ENCODE measurements at regions not wholly inside any gene's neighbourhood (a gene's known extent, or its start where the extent isn't known, plus 50 kb on each side); places are given as distances from the start of the nearest gene placed in this dataset.
A peak's percentile ranks its signal among the peaks of the same experiment; 100 is the strongest.
"Not testable (repeated sequence)": the region's sequence is repeated elsewhere in the genome, so short reads cannot be mapped to it uniquely, and the experiment has no call there.

DNA sequence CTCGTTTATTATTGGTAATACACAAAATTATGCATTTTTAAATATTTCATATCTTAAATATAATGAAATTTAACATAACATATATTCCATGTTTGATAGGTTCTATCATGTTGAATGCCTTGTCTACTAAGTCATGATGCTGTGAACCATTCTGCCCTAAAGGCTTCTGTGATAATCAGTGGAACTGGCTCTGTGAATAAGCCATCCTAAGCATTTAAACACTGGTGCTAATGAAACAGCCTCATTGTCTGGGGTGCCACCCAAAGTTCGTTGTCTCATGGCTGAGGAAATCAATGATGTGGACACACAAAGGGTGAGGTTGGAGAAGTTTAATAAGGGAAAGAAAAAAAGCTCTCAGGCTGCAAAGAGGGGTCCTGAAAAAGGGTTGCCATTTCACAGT lies 264.7 kb upstream of the ZRANB2 start:
- DNase-seq (ENCODE audit: low spot score) (no peak), FAIRE-seq (no peak)

DNA sequence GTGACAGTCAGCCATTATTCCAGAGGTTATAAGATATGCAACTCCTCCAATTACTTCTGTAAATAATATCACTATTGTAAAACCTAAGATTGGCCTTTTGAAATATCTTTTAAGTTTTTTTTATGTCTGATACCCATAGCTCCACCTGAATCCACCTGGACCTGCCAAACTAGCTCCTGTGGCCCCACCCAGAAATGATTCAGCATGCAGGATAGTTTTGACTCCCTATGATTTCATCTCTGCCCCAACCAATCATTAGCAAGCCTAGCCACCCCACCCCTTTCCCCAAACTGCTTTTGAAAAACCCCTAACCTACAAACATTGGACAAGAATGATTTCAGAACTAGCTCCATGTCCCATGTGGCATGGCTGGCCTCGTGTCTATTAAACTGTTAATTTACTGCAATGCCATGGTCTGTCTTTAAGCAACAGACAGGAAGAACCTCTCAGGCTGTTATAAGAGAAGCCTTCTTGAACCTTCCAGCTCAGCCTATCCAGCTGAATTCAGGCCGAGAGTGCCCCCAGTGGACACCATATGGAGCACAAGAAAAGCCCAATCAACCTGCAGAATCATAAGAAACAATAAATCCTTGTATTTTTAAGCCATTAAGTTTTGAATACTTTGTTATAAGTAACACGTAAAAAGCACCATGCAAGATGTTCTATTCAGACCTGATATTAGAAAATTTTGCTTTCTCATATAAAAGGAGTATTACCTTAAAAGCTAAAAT lies 263.0 kb upstream of the ZRANB2 start:
- FAIRE-seq (no peak), DNase-seq (ENCODE audit: low spot score) (no peak)

DNA sequence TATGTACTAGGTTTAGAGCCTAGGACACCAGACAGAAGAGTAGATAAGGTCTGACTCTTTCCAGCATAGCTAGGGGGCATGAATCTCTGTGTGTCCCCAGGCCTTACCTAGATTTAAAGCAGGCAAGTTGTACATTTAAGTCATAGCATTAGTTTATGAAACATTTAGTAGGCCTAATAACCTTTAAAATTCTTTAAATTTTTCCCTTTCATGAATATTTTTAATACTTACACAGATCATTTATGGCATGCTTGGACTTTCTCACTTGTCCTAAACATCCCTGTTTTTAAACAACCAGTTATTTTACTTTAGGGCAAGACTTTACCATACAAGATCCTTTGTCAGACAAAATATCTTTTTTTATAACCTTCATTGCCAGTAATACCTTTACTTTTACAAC lies 258.4 kb upstream of the ZRANB2 start:
- no peak for FAIRE-seq

DNA sequence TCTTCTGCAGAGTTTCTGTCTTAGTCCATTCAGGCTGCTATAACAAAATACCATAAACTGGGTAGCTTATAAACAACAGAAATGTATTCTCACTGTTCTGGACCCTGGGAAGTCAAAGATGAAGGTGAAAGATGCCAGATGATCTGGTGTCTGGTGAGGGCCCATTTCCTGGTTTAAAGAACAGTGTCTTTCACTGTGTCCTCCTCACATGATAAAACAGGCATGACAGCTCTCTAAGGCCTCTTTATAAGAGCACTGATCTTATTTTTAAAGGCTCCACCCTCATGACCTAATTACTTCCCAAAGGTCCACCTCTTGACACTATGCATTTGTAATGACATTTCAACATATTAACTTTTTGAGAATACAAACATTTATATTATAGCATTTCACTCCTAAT lies 250.2 kb upstream of the ZRANB2 start:
- no peak for DNase-seq (ENCODE audit: low spot score)
- FAIRE-seq: no peak

More for the DNA sequence above, 258.4 kb upstream of the ZRANB2 start:
- DNase-seq (ENCODE audit: low spot score): no peak

DNA sequence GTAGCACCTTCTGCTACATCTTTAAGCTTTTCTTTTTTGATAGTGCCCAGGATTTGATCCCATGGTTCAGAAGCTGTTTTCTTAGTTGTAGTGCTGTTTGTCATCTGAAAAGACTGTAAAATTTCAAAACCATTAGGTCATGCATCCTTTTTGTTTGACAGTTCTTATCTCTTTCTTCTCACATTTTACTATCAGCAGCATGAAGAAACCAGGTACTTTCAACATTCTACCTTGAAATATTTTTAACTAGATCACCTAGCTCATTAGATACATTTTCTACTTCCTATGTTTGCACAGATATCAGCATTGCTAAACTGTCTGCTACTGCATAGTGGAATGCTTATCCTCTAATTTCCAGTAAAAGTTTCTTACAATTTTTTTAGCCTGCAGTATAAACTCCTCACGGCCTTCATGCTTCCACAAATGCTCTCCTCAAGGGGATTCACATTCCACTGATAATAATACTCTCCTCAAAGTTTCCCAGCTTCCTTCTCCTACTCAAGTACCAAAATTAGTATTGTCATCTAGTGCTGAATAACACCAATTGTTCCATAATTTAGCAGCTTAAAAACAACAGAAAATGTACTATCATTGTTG lies 243.9 kb upstream of the ZRANB2 start:
- DNase-seq (ENCODE audit: low spot score): no peak
- no peak for FAIRE-seq

DNA sequence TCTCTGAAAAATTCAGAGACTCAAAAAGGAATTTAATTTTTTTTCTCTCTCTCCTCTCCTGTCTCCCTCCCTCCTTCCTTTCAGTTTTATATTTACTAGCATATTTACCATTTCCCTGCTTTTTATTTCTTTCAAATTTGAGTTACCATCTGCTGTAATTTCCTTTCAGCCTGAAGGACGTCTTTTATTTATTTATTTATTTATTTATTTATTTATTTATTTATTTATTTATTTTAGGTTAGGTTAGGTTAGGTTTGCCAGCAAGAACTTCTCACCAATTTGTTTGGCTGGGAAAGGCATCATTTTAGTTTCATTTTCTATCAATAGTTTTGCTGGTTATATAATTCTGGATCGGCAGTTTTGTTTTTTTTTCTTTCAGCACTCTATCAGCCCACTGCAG lies 231.7 kb upstream of the ZRANB2 start:
- DNase-seq (ENCODE audit: low spot score): no peak
- no peak for FAIRE-seq

DNA sequence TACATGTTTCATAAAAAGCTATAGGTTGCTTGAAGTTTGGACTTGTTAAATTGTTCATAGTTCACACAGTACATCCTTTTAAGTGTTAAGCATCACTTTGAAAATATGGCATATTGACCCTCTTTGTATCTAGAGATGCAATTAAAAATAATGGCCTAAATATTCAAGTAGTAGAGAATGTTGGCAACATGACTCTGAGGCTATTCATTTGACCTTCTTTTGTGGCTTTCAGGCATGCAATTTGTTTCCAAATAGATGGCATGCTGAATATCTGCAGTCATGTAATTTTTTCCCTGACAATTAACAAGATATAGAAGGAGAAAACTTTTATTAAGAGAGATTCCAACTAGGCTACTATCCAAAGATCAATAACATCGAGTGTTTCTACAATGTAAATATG lies 230.5 kb upstream of the ZRANB2 start:
- DNase-seq (ENCODE audit: low spot score) (no peak), FAIRE-seq (no peak)

DNA sequence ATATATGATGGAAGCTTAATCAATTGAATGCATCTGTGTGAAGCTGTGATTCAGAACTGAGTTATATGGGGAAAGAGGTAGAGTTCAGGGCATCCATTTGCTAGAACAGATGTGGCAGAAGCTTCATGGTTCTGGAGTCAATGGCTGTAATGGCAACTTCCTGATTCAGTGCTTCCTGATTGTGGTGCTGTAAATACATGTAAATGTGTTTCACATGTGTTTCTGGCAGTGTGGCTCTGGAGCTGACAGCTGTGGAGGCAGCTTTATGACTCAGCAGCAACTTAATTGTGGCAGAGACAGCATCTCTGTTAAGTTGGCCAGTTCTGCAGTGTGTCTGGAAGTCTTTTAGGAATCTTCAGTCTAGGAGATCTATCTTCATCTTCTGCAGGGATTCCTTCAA lies 226.6 kb upstream of the ZRANB2 start:
- DNase-seq (ENCODE audit: low spot score) (no peak), FAIRE-seq (no peak)

DNA sequence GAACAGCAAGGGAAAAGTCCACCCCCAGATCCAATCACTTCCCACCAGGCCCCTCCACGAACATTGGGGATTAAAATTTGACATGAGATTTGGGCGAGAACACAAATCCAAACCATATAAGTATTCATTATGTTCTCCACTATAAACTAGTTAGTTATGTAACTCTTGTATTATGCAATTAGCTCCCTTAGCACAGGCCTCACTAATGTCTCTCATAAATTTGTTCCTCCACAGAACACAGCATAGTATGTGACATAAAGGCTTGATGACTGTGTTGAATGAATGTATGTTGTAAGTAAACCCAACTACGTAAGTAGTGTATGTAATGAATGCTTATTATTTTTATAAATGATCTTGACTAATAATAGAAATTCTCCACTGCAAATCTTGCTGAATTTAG lies 223.3 kb upstream of the ZRANB2 start:
- no peak for DNase-seq (ENCODE audit: low spot score)
- no peak for FAIRE-seq

DNA sequence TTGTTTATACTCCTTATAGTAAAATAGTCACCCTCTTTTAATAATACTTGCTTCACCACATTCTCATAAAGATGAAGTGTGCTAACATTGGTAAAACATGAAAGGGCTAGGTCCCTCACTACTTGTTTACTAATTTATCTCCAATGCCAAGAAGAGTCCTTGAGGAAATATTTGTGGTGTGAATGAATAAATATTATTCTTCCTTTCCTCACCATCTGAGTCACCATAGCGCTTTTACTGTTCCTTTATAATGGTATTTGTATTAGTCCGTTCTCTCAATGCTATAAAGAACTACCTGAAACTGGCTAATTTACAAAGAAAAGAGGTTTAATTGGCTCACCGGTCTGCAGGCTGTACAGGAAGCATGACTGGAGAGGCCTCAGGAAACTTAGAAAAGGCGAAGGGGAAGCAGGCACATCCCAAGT lies 222.8 kb upstream of the ZRANB2 start:
- DNase-seq (ENCODE audit: low spot score): no peak
- FAIRE-seq: no peak

DNA sequence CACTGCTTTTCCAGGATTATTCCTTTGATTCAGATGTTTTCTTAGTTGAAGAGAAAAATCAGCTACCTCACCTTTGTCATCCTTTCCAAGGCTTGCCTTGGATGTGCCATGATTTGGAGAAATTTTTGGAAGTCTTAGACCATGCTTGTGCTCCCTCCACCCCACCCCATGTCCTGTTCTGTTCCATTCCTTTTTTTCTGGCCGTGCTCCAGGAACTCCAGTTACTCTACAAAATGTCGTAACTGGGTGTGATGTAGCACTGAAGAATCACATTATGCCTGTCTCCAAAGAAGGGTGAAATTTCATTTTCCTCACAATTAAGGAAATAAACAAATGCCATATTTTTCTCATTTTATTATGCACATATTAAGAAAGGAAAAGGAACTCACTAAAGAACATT lies 217.8 kb upstream of the ZRANB2 start:
- no peak for FAIRE-seq
- DNase-seq (ENCODE audit: low spot score): no peak

DNA sequence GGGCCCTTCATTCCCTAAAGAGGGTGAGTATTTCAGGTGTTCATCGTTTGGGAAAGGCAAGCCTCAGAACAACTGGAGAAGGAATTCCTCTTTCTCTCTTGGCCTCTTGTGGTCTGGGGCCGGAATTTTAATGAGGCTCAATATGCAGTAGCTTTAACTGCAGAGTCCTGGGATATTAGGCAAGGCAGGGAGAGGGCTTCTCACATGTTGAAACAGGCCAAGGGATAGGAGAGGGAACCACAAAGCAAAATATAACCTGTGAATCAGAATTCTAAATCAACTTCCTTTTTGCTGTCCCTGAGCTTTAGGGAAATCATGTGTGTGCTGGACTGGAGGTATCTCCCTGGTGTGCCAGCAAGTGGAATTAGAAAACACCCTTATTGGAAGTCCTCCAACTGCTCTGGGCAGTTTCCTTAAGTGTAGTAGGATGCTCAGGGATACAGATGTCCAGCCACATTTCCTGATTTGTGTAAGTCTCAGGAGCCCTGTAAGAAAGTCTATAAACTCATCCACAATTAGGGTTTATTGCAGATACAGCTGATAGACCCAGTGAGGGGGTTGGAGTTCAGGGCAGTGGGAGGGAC lies 215.8 kb upstream of the ZRANB2 start:
- FAIRE-seq (no peak), DNase-seq (ENCODE audit: low spot score) (no peak)

DNA sequence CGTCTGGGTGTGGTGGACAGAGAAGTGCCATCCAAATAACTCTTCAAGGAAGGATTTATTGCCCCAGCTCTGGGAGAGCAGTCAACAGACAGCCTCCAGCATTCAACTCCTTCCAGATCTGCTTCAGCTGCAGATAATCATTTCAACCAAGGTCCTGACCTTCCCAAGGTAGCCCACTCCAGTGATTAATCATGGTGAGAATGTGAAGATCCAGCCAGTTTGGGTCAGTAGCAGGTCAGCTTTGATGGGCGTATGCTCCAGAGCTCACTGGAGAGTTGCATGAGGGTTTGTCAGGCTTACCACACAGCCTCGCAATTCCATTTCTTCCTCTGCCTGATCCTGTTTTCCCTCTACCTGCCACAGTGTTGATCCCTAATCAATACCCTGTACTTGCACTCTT lies 214.5 kb upstream of the ZRANB2 start:
- DNase-seq (ENCODE audit: low spot score): no peak
- FAIRE-seq: peak; percentile 66

DNA sequence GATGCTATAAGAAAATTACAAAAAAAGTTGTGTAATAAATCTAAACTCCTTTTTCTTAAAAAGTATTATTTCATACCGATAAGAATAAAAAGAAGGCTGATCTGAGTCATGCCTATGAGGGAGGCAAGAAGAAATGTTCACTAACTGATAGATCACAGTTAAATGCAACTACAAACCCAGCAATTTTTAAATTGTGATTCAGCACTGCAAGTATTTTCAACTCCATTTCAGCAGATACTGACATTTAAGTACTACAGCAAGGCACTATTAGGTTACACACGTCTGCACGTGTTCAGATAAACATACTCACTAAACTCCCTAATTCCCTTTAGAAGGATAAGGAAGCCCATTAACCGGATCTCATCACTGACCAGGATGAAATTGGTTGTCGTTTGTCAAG lies 213.3 kb upstream of the ZRANB2 start:
- no peak for FAIRE-seq
- DNase-seq (ENCODE audit: low spot score): no peak

DNA sequence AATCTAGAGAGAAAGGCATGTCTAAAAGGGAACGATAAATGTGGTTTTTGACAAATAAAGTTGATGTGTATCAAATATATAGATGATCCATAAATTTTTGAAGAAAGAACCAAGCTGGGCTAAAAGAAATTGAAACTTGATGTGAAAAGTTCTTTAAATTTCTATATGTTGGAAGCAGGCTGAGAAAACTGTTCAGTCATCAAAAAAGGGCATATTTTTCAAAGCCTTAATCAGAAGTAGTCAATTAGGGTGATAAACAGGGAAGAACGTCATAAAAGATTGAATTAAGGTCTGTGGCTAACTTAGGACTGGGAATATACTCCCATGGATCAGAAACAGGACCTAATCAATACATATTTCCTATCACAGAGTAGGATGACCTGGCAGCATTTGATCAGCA lies 211.4 kb upstream of the ZRANB2 start:
- DNase-seq (ENCODE audit: low spot score) (no peak), FAIRE-seq (no peak)

DNA sequence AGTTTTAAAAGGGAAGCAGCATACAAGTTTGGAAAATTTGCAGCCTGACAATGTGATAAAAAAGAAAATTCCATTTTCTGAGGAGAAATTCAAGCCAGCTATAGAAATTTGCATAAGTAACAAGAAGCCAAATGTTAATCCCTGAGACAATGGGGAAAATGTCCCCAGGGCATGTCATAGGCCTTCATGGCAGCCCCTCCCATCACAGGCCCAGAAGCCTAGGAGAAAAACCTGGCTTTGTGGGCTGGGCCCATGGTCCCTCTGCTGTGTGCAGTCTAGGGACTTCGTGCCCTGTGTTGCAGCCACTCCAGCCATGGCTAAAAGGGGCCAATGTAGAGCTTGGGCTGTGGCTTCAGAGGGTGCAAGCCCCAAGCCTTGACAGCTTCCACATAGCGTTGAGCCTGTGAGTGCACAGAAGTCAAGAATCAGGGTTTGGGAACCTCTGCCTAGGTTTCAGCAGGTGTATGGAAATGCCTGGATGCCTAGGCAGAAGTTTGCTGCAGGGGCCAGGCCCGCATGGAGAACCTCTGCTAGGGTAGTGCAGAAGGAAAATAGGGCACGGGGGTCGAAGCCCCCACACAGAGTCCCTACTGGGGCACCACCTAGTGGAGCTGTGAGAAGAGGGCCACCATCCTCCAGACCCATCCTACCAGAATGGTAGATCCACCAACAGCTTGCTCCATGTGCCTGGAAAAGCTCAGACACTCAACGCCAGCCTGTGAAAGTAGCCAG lies 209.8 kb upstream of the ZRANB2 start:
- not testable (repeated sequence) for DNase-seq (ENCODE audit: low spot score); FAIRE-seq

DNA sequence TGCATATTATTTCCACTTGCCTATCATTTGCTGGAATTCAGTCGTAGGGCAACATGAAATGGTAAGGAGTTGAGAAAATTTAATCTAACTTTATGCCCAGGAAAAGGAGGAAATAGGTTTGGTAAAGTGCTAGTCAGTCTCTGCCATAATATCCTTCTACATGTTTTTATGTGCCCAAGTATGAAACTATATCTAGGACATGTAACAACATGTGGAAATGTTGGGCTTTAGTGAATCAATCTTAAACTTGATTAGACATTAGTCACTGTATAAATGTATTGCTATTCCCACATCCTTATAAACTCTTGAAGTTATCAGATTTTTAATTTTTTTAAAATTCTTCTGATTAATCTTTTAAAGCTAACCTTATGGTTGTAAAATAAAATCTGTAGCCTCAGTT lies 204.7 kb upstream of the ZRANB2 start:
- DNase-seq (ENCODE audit: low spot score) (no peak), FAIRE-seq (no peak)

DNA sequence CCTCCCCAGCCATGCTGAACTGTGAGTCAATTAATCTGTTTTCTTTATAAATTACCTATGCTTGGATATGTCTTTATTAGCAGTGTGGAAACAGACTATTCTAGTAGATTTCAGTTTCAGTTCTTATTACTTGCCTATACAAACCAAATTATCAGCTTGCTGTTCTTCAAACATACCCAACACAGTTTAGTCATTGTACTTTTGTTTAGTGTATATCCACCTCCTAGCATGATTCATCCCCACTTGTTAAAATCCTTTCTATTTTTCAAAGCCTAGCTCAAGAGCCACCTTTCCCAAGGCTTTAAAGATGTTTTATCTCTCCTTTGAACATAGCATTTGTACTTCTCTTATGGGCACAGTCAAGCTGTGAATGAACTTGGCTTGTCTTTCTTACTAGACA lies 195.6 kb upstream of the ZRANB2 start:
- DNase-seq (ENCODE audit: low spot score): no peak
- FAIRE-seq: no peak

DNA sequence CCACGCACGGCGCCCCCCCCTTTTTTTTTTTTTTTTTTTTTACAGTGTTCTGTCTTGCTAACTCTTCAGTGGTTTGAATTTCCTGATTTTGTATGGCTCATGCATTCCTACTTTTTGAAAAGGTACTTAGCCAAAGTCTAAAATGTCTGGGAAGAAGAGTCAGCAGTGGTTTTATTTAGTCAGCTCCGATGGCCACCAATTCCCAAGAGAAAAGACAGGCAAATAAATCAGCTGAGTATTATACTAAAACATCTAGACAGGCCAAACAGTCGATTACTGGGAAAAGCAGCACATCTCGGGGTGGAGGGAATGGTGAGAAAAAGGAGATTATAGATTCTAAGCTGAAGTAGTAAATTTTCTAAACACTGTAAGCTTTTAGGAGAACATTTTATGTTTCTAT lies 192.5 kb upstream of the ZRANB2 start:
- no peak for FAIRE-seq

DNA sequence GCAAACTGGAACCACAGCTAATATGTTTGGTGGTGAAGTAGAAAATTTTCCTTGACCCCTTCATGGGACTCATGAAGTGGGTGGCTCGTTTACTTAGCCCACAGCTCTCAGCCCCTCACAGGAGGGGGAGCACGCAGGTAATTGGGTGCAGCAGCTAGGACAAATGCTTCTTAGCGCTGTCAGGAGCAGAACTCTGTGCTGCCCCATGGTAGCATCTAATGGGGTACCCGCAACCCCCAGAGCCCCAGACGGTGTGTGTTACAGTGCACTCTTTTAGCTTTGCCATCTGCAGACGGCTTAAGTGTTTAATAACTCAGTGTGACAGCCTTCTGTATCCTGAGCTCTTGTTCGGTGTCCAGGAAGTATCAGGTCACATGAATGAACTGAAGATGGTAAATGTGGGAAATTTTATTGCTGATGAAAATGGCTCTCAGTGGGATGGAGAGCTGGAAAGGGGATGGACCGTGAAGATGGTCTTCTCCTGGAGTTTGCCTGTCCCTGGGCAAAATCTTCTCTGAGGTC lies 189.6 kb upstream of the ZRANB2 start:
- FAIRE-seq: no peak
- DNase-seq (ENCODE audit: low spot score): no peak

More for the DNA sequence above, 192.5 kb upstream of the ZRANB2 start:
- no peak for DNase-seq (ENCODE audit: low spot score)

DNA sequence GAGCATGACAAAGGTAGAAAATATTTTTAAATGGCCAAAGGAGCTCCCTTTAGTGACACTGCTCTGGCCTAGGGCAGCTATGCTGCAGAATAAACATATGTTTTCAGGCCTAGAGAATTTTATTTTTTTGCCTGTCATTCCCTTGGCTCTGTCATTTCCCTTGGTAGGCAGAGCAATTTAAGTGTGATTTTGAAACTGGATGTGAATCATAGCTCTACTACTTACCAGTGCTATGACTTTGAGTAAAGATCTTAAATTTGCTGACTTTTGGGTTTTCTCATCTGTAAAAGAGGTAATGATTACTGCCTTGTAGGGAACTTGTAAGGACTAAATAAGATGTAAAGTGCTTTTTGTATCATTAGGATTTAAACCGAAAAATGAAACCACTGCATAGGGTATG lies 189.0 kb upstream of the ZRANB2 start:
- DNase-seq (ENCODE audit: low spot score): no peak
- no peak for FAIRE-seq

DNA sequence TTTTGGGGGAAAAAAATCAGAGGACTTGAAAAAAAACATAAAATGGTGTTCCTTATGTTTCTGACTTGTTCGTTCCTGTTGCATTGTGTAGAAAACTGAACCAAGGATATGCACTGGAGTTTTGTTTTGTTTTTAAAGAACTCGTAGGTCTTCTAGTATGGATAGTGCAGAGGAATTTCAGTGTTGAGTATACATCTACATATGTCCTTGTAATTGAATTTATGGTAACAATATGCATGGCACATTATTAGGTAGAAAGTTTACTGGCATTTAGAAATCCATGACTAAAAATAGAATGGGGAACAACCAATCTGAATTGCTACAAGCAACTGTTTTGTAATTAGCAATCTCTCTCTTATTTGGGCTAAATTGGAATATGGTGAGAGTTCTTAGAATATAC lies 188.3 kb upstream of the ZRANB2 start:
- DNase-seq (ENCODE audit: low spot score): no peak
- no peak for FAIRE-seq

Measured in urothelium cell line (cell line).